A549 (cell line): ENCODE measurements at regions not wholly inside any gene's neighbourhood (a gene's known extent, or its start where the extent isn't known, plus 50 kb on each side); places are given as distances from the start of the nearest gene placed in this dataset.

Experiments used
- CBX2 ChIP-seq: fragments of 200-600 bp; sonication (generic); IDR thresholded peaks from 2 replicates; pipeline ENCODE4 v1.6.1; 2016; ENCODE audit warnings: low read depth, mild to moderate bottlenecking, borderline replicate concordance
- CHD2 ChIP-seq: fragments of 150-350 bp; IDR thresholded peaks from 2 replicates; pipeline ENCODE4 v1.6.1; 2014; ENCODE audit warnings: low read length; ENCODE audit not compliant: partially characterized antibody
- EP300 ChIP-seq, 2 experiments: fragments of >200 bp; sonication (Bioruptor Twin); formaldehyde crosslinking; IDR thresholded peaks; 2 replicates in 1 of 2; 3 replicates in 1 of 2; pipeline ENCODE4 v1.6.1; 2016 to 2017
- MYC ChIP-seq: IDR thresholded peaks from 2 replicates; pipeline ENCODE4 v1.6.1; 2012; ENCODE audit warnings: mild to moderate bottlenecking, inconsistent platforms, low read length, improper control_type of control experiment, borderline replicate concordance
- NR3C1 ChIP-seq: fragments of >200 bp; sonication (Bioruptor Twin); formaldehyde crosslinking; IDR thresholded peaks from 3 replicates; pipeline ENCODE4 v1.6.1; 2017
- POLR2A ChIP-seq: IDR thresholded peaks from 2 replicates; pipeline ENCODE4 v1.6.1; 2012; ENCODE audit warnings: mild to moderate bottlenecking, low read length
- RAD21 ChIP-seq, 2 experiments: fragments of >200 bp in 1 of 2; sonication (Bioruptor Twin) in 1 of 2; formaldehyde crosslinking in 1 of 2; IDR thresholded peaks in 1 of 2; conservative IDR thresholded peaks in 1 of 2; 2 replicates in 1 of 2; 3 replicates in 1 of 2; pipeline ENCODE4 v1.6.1; 2012 to 2018; ENCODE audit warnings: inconsistent platforms in 1 of 2
- SMC3 ChIP-seq: fragments of >200 bp; sonication (Bioruptor Twin); formaldehyde crosslinking; IDR thresholded peaks from 3 replicates; pipeline ENCODE4 v1.6.1; 2018; ENCODE audit warnings: inconsistent platforms
- SREBF2 ChIP-seq: fragments of 450-650 bp; IDR thresholded peaks from 2 replicates; pipeline ENCODE4 v1.6.1; 2014; ENCODE audit warnings: mild to moderate bottlenecking, moderate library complexity
- ZFP36 ChIP-seq: fragments of 450-650 bp; IDR thresholded peaks from 2 replicates; pipeline ENCODE4 v1.6.1; 2014; ENCODE audit warnings: borderline replicate concordance; ENCODE audit not compliant: partially characterized antibody
- TF ChIP-seq, protein P1 (sequence below): fragments of >200 bp; sonication (Bioruptor Twin); formaldehyde crosslinking; IDR thresholded peaks from 3 replicates; pipeline ENCODE4 v1.6.1; 2016
- TF ChIP-seq, protein P2 (sequence below): fragments of >200 bp; sonication (Bioruptor Twin); formaldehyde crosslinking; IDR thresholded peaks from 3 replicates; pipeline ENCODE4 v1.5.1; 2016
- TF ChIP-seq, protein P3 (sequence below): fragments of 200-600 bp; sonication (generic); IDR thresholded peaks from 2 replicates; pipeline ENCODE4 v1.6.1; 2016; ENCODE audit warnings: antibody characterized with exemption, mild to moderate bottlenecking, moderate library complexity

DNA sequence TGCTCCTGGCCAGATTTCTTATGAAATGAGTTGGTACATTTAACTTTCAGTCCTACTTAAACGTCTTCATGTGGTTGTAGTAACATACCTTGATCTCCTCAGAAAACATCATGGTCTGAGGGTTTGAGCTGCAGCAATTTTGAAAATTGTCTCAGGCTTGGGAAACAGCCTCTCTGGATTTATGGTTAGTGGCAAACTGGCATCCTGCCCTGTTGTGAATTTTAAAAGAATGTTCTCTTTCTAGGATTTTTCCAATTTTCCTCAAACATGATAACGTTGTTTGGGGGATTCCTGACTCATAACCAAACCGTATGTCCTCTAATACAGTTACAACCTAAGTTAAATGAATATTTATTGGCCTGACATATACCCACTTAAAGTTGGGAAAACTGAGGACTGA, 624.4 kb downstream of the LMO4 start:
- TF ChIP-seq CHD2 (no peak), NR3C1 (no peak), SMC3 (no peak), EP300 (IDR thresholded peaks at IDR 0.05) (no peak), RAD21 (conservative IDR thresholded peaks at IDR 0.05 in 1 of 2, IDR thresholded peaks at IDR 0.05 in 1 of 2) (no peak), POLR2A (no peak), ZFP36 (no peak), MYC (no peak), SREBF2 (no peak), CBX2 (no peak)
- TF ChIP-seq, protein P1, sequence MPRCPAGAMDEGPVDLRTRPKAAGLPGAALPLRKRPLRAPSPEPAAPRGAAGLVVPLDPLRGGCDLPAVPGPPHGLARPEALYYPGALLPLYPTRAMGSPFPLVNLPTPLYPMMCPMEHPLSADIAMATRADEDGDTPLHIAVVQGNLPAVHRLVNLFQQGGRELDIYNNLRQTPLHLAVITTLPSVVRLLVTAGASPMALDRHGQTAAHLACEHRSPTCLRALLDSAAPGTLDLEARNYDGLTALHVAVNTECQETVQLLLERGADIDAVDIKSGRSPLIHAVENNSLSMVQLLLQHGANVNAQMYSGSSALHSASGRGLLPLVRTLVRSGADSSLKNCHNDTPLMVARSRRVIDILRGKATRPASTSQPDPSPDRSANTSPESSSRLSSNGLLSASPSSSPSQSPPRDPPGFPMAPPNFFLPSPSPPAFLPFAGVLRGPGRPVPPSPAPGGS, result no peak
- TF ChIP-seq, protein P2, sequence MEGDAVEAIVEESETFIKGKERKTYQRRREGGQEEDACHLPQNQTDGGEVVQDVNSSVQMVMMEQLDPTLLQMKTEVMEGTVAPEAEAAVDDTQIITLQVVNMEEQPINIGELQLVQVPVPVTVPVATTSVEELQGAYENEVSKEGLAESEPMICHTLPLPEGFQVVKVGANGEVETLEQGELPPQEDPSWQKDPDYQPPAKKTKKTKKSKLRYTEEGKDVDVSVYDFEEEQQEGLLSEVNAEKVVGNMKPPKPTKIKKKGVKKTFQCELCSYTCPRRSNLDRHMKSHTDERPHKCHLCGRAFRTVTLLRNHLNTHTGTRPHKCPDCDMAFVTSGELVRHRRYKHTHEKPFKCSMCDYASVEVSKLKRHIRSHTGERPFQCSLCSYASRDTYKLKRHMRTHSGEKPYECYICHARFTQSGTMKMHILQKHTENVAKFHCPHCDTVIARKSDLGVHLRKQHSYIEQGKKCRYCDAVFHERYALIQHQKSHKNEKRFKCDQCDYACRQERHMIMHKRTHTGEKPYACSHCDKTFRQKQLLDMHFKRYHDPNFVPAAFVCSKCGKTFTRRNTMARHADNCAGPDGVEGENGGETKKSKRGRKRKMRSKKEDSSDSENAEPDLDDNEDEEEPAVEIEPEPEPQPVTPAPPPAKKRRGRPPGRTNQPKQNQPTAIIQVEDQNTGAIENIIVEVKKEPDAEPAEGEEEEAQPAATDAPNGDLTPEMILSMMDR, result no peak
- TF ChIP-seq, protein P3, sequence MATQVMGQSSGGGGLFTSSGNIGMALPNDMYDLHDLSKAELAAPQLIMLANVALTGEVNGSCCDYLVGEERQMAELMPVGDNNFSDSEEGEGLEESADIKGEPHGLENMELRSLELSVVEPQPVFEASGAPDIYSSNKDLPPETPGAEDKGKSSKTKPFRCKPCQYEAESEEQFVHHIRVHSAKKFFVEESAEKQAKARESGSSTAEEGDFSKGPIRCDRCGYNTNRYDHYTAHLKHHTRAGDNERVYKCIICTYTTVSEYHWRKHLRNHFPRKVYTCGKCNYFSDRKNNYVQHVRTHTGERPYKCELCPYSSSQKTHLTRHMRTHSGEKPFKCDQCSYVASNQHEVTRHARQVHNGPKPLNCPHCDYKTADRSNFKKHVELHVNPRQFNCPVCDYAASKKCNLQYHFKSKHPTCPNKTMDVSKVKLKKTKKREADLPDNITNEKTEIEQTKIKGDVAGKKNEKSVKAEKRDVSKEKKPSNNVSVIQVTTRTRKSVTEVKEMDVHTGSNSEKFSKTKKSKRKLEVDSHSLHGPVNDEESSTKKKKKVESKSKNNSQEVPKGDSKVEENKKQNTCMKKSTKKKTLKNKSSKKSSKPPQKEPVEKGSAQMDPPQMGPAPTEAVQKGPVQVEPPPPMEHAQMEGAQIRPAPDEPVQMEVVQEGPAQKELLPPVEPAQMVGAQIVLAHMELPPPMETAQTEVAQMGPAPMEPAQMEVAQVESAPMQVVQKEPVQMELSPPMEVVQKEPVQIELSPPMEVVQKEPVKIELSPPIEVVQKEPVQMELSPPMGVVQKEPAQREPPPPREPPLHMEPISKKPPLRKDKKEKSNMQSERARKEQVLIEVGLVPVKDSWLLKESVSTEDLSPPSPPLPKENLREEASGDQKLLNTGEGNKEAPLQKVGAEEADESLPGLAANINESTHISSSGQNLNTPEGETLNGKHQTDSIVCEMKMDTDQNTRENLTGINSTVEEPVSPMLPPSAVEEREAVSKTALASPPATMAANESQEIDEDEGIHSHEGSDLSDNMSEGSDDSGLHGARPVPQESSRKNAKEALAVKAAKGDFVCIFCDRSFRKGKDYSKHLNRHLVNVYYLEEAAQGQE, result no peak
